NOMO-1 (cell line): ENCODE measurements at regions not wholly inside any gene's neighbourhood (a gene's known extent, or its start where the extent isn't known, plus 50 kb on each side); places are given as distances from the start of the nearest gene placed in this dataset.
"Not testable (repeated sequence)": the region's sequence is repeated elsewhere in the genome, so short reads cannot be mapped to it uniquely, and the experiment has no call there.

Experiments used
- DNase-seq, 2 experiments: peaks; one replicate each; lab custom pipeline; 2025; ENCODE audit not compliant: unreplicated experiment in 2 of 2; lab: John Stamatoyannopoulos, UW

DNA sequence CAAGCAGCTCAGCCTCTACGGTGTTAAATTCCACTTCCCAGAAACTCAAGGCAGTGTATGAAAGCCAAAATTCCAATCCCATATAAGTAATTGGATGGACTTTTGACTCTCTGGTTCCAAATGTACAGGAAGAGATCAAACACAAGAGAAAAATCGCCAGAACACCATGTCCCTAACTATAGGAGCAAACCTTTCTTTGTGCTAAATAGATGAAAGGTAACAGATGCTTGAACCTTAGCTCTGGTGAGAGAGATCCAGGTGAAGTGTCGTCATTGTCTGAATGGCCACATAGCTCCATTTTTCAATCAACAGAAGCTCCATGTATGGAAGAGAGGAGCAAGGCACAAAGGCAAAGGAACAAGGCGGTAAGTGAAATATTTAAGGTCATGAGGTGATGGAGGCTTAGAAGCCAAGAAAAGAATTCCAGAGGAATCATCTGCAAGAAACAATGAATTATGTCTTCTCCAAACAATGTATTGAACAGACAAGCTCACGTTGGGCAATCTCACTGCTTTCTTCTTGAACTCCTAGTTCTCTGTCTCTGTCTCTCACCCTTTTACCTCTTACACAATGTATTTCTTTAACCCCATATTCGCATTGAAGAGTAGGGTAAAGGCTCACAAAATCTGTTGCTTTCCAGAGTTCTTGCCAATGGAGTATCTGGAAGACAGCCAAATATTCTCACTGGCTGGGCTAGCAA is 585.1 kb downstream of the GATA3 start:
- DNase-seq = no peak

GRCh38 chr10:8640301-8640700 is 585.8 kb downstream of the GATA3 start:
- no peak for DNase-seq

GRCh38 chr10:8640878-8641277 is 586.4 kb downstream of the GATA3 start:
- no peak for DNase-seq

GRCh38 chr10:8656261-8656660 is 601.8 kb downstream of the GATA3 start:
- DNase-seq = no peak

DNA sequence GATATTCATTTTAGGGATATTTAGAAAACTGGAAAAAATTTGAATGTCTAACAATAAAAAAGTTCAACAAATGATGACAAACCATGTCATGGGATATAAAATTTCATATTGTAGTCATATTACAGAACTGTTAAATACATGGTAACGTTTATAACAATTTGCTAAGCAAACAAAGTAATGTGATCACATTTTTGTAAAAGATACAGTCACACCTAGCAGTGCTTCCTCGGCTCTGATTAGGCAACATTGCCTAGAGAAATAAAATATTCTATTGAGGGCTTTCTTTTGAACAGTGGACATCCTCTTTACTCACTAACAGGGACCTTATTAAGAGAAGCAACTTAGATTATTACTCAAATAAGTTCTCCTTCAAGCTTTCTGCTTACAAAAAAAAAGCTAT is 605.5 kb downstream of the GATA3 start:
- no peak for DNase-seq

DNA sequence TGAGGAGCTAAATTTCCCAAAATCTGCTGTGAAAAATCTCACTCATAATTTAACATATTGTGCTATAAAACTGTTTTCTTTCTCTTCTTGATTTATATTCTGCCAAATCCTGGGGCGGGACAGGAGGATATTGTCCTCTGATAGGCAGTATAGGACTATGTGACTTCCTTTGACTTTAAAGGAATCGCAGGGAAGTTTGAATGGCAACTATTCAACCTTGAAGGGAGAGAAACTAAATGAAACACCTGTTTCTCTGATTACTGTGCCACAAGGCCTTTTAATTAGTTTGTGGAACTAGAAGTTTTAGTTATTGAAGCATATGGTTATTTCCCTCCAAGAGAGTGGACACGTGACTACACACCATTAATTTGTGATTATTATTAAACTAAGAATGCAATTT is 607.4 kb downstream of the GATA3 start:
- DNase-seq = no peak

DNA sequence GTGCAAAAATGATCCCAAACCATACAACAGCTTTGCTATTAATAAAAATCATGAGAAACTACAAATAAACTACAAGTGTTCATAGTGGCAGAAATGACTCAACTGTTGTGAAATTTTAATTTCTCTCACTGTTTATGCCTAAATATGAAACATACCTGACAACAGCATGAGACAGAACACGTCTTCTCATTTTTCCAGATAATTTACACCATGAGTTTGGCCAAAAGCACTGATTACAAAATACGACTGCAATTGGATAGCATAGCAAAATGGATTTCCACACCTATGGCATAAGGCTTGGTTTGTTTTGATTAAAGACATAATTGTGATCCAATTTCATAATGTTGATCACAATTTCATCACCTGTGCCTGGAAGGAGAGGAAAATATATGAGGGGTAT is 608.6 kb downstream of the GATA3 start:
- DNase-seq = no peak

GRCh38 chr10:8665322-8665721 is 610.8 kb downstream of the GATA3 start:
- no peak for DNase-seq

DNA sequence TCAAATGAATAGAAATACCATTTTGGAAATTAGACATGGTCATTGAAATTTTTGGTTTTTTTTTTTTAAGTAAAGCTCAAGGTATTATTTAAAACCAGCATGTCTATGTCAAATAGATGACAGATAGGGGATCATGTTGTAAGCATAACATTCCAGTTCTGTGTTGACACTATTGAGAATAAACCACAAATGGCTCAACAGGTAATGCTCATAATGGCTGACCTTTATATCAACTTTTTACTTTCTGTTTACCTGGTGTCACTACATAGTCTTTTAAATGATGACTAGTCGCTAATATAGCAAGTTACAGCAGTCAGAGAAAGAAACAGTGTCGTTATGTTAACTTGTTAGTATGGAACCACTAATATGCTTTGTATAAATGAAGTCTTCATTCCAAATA is 616.0 kb downstream of the GATA3 start:
- no peak for DNase-seq

- no peak for DNase-seq
These were observed 619.7 kb downstream of the GATA3 start for GRCh38 chr10:8674230-8674629.

DNA sequence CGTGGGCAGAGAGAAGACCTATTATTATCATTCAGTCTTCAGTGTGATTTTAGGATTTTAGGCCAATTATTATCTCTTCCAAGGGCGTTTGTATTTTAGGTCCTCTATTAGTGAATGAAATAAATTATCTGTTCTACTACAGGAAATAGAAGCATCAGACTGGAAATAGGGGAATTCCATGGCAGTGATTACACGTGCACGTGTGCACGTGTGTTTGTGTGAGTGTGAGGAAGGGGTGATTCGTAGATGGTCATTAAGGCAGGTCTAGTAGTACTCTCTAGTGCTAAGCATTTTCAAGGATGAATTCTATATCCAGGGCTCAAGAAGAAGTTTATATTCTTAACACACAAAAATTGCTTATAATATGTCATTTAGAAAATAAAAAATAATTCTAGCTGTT is 623.2 kb downstream of the GATA3 start:
- DNase-seq = no peak

- DNase-seq = not testable (repeated sequence)
These were observed 630.4 kb downstream of the GATA3 start for GRCh38 chr10:8684916-8685315.

DNA sequence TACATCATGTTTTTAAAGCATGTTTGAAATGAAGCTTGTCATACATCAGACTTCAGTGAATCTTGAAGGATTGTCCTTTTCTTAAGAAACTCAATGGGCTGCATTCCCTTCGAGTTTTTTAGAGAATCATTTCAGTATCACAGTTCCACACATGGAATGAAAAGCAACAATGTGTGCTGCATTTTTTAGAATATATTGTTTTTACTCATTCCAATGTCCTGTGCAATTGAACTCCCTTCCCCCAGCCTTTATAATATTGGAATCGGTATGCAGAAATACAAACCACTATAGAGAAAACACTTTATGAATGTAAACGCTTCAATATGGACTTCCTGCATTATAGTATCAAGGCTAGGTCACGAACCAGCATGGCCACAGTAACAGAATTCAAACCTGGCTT is 634.4 kb downstream of the GATA3 start:
- DNase-seq = no peak

- DNase-seq = no peak
These were observed 637.1 kb downstream of the GATA3 start for GRCh38 chr10:8691498-8692017.

DNA sequence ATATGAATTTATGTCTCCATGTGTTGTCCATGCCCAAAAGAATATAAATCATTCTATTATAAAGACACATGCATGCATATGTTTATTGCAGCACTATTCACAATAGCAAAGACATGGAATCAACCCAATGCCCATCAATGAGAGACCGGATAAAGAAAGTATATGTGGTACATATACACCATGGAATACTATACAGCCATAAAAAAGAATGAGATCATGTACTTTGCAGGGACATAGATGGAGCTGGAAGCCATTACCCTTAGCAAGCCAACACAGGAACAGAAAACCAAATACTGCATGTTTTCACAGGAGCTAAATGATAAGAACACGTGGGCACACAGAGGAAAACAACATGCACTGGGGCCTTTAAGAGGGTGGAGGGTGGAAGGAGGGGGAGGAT is 639.1 kb downstream of the GATA3 start:
- DNase-seq = not testable (repeated sequence)

DNA sequence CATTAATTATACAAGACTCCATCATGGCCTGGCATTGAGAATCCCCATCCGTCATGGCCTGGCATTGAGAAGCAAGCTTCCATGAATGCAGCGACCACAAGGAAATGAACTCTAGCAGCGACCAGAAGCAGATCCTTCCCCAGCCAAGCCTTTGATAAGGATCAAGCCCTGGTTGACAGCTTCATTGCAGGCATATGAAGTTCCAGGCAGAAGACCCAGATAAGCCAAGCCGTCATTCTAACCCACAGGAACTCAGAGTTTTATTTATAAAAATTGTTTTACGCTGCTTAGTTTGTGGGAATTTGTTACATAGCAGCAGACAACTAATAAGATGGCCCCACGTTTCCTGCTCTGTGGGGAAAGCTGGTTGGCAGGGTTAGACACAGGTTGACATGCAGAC is 642.3 kb downstream of the GATA3 start:
- DNase-seq = no peak

DNA sequence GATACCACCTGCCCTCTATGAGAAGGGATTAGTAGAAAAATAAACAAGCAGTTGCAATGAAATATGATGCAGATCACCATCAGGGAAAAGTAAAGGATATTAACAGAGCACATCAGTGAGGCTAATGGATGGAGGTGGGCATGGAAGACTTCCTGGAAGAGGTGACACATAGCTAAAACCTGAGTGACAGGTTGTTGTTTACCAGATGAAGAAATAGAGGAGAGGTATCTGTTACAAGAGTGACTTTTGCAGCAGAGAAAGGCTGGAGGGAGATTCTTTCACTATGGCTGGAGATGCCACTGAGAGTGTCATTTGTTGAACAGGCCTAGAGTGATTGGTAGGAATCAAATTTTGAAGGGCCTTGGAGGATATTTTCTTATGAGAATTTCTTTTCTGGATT is 646.2 kb downstream of the GATA3 start:
- DNase-seq = no peak

DNA sequence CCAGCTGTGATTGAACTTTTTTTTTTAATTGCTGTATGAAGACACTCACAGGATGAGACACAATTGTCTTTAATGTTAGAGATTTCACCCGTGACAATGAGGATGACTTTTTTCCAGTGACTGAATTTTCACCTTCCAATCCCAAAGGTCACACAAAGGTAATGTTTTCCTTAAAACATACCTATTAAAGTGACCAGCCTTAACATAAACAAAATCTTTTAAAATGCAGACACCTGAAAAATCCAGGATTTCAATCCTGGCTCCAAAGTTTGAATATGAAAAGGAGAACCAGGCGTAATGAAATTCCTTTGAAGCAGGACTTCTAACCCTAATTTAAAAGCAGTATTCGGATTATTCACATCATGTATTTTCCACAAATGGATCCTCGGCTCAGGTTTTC is 647.7 kb downstream of the GATA3 start:
- DNase-seq = no peak

GRCh38 chr10:8705415-8705814 is 650.9 kb downstream of the GATA3 start:
- no peak for DNase-seq

GRCh38 chr10:8712656-8713055 is 658.2 kb downstream of the GATA3 start:
- DNase-seq = no peak

DNA sequence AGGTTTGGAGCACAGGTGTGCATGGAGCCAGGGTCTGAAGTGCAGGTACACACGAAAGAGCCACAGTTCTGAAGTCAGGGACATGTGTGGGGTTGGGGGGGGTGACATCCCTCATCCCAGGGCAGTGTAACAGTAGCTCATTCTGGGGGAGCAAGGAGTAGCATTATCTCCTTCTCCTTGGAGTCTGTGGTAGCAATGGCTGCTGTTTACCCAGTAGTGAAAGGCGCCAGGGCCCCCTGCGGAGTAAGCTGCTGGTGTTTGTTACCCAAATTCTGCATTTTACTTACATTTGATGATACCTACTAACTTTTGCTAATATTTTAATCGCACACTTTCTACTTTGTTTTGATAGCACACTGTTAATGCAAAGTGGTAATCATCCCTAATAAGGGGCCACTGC is 665.5 kb downstream of the GATA3 start:
- no peak for DNase-seq

DNA sequence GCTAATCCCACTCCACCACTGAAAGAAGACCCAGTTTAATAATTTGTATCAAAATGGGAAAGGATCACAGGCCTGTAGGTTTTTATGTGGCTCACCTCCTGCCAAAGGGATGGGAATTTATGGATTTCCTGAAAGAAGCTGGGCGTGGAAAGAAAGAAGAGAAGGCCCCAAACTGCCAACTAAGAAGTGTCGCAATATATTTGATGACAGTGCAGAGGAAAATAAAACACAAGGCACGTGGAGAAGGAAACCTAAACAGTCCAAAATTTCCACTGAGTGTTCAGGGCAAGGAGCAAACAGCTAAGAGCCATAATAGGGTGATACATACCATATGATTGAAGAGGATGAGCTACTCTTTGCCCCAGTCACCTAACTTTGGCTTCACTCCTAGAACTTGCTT is 667.2 kb downstream of the GATA3 start:
- DNase-seq = no peak

DNA sequence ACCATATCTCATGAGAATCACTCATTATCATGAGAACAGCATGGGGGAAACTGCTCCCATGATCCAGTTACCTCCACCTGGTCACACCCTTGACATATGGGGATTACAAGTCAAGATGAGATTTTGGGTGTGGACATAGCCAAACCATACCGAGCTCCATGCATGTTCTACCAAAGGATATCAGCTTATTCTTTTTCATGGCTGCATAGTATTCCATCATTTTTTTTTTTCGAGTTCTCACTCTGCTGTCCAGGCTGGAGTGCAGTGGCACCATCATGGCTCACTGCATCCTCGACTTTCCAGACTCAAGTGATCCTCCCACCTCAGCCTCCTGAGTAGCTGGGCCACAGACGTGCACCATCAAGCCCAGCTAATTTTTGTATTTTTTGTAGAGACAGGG is 668.3 kb downstream of the GATA3 start:
- no peak for DNase-seq
